ENCODE measurements at regions not wholly inside any gene's neighbourhood (a gene's known extent, or its start where the extent isn't known, plus 50 kb on each side); places are given as distances from the start of the nearest gene placed in this dataset.
A peak's percentile ranks its signal among the peaks of the same experiment; 100 is the strongest.
"Not testable (repeated sequence)": the region's sequence is repeated elsewhere in the genome, so short reads cannot be mapped to it uniquely, and the experiment has no call there.

DNA sequence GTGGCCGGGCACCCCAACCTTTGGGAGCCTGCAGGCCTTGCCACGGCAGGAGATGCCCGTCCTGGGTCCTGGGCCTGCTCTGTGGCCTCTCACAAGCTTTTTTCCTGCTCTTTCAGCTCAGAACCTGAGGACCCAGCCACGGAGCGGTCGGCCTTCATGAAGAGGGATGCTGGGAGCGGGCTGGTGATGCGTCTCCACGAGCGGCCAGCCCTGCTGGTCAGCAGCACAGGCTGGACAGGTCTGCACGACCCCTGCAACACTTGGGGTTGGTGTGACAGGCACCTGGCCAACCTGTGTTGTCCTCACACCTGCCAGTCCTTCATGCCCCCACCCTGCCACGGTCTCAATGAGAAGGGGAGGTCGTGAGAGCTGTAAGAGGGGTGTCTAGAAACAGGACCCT is 170.0 kb downstream of the ADRA2C start:
- DNase-seq, result no peak

DNA sequence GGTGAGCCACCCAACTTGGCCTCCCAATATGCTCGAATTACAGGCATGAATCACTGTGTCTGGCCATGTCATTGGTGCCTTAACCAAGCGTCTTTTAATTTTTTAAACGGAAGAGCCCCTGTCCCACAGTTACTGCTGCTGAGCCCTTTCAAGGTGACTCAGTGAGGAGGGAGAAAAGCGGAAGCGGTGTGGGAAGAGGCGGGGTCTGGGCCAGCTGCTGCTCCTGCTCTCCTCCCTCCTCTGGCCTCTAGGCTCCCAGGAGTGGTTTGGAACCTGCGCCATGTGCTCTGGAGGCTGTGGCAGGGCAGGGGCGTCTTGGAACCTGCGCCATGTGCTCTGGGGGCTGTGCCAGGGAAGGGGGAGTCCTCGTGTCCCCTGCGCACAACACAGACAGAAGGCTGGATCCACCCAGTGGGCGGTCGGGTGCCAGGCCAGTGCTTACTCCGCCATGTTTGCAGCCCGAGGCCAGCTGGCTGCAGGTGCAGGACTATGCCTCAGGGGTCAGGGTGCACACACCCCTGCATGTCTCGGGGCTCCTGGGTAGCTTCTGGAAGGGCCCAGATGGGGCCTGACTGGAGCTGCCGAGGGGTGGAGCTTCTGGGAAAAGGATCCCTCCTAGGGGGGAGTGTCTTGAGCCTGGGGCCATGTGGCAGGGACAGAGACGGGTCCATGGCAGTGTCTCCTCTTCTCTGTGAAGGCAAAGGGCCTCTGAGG is 171.8 kb downstream of the ADRA2C start:
- DNase-seq, result not testable (repeated sequence)

DNA sequence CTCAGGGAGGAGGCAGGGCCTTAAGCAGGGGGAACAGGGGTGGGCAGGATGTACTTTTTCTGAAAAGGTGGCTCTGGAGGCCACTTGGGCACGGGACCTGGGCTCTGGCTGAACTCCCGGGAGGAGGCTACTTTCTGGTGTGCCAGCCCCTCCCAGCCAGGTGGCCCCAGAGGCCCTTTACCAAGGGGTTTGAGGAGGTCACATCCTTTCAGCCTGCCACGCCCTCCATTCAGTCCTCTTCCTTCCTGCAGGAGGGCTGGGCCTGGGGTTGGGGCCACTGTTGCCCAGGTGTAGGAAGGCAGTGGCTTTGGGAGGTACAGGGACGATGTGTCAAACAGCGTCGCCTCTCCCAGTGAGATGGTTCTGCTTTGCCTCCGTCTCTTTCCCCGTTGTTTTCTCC is 172.5 kb downstream of the ADRA2C start:
- DNase-seq, result not testable (repeated sequence)

DNA sequence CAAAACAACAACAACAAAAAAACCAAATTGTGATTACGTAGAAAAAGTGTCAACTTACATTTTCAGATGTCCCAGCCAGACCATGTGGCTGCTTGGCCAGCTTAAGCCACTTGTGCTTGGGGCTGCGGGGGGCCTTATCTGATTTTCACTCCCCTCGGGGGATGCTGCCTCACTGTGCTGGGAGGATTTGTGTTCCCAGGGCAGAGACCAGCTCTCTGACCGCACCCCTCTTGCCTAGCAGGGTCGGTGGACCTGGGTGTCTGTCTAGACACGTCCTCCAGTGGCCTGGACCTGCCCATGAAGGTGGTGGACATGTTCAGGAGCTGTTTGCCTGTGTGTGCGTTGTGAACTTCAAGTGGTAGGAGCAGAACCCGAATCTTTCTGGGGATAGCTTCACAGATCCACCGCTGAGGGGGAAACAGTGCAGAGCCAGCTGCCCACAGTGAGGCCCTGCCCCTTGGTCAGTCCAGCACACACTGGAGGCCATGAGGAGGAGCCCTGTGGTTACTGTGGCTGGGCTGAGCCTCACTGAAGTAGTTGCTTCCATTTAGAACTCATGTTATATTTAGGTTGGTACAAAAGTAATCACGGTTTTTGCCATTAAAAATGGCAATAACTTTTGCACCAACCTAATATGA is 173.9 kb downstream of the ADRA2C start:
- DNase-seq, result not testable (repeated sequence)

DNA sequence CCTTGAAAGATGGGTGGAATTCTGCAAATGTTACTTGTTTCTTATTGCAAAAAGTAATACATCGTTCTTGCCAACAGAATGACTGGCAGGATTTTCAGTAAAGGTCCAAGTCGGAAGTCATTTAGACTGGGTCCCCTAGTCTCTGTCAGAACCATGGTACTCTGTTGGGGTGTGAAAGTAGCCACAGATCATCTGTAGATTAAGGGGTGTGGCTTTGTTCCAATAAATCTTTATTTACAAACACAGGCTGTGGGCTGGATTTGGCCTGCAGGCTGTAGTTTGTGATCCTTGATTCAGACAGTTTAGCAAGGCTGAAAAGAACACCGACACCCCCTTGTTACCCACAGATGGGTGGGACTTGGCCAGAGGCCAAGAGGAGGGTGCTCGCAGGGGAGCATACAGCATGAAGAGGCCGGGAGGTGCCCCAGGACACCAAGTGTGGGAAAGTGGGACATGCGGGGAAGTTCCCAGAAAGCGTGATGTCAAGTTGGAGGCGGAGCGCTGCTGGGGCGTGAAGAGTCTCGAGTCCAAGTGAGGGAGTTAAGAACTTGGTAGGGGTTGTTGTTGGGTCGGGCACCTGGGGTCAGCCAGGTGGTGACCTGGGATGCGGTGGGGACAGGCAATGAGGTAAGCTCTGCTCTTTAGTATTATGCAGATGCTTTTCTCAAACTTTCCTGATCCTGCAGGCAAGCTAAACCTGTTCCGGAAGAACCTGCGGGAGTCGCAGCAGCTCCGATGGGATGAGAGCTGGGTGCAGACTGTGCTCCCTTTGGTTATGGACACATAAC is 175.7 kb downstream of the ADRA2C start:
- not testable (repeated sequence) for DNase-seq

DNA sequence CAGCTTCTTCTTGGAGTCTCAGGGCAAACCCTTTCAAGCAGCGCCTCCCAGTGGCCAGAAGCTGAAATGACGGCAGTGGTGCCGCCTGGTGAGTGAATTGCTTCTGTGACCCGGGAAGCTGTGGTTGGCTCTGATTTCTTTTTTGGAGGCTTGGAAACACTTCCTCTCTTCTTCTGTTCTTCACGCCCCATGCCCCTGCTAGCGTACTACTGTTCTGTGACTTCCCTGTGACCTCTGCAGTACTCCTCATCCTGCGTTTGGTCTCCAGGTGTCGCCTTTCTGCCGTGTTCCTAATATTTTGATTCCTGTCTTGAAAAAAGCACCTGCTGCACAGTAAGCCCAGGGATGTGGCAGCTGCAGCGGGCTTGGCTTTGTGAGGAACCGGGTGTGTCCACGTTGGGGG is 176.4 kb downstream of the ADRA2C start:
- DNase-seq, result not testable (repeated sequence)

DNA sequence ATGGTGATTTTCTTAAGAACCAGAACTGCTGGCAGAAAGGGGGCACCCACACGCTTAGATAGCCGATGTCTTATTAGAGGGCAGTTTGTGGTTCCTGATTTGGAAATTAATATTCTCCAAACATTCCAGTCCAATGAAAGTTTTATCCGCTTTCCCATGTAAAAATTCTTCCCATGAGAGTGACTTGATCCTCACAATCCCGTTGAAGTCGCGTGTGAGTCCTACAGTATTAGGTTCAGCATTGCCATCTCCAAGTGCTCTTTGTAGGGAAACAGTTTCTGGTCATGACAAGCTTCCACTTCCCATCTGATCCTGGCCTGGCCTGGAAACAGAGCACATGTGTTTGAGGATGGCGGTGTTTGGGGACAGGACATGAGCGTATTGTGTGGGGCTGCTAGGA is 176.9 kb downstream of the ADRA2C start:
- DNase-seq, result not testable (repeated sequence)

DNA sequence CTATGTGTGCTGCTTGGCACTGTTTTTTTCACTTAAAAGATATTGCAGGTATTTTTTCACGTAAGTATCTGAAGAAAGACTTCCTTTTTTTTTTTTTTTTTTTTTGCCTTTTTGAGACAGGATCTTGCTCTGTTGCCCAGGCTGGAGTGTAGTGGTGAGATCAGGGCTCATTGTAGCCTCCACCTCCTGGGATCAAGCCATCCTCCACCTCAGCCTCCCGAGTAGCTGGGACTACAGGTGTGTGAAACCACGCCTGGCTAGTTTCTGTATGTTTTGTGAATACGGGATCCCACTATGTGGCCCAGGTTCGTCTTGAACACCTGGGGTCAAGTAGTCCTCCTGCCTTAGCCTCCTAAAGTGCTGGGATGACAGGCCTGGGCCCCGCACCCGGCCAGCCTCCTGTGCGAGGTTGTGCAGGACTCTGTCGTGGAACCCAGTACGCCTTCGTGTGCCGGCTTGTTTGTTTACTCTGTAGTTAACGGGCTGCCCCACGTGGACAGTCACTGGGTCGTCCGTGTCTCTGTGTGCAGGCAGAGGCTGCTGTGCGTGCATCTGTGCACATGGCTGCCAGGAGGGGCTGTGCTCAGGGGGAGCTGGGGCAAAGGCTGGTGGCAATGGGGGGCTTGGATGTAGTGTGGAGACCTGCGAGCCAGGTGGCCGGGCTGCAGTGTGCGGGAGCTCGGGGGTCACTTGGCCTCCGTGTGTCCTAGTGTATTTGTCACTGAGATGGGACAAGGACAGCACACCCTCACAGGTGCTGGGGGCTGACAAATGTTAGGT is 179.5 kb downstream of the ADRA2C start:
- no peak for DNase-seq

DNA sequence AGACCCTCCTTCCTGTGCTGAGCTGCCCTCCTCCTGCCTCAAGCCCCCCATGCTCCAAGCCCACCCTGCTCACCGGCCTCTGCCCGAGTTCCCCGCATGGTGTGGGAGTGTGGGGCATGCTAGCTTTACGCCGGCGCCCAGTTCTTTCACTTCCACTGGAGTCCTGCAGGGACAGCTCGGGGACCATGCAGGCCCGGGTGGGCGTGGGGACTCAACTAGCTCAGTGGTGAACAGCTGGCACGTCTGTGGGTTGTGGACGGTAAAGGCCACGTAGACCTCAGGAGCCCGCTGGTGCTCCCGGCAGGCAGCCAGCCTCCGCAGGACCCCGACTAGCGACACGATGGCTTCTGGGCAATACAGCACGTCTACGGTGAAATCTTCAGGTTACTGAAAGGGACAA is 180.4 kb downstream of the ADRA2C start:
- not testable (repeated sequence) for DNase-seq

DNA sequence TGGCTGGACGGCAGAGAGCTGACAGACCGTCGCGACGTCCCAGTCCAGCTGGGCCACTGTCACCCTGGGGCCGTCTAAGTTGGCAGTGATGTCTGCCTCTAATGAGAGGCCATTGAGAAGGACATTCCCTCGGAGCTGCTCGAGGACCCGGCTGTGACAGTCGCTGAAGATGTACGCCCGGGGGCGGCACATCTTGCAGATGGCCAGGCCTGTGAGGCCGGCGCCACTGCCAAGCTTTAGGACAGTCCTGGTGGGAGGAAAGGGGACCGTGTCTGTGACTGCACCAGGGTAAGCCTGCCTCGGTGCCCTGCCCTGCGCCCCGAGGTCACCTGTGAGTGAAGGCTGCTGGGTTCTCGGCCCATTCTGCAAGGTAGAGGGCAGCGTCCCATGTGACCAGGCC is 181.6 kb downstream of the ADRA2C start:
- not testable (repeated sequence) for DNase-seq

DNA sequence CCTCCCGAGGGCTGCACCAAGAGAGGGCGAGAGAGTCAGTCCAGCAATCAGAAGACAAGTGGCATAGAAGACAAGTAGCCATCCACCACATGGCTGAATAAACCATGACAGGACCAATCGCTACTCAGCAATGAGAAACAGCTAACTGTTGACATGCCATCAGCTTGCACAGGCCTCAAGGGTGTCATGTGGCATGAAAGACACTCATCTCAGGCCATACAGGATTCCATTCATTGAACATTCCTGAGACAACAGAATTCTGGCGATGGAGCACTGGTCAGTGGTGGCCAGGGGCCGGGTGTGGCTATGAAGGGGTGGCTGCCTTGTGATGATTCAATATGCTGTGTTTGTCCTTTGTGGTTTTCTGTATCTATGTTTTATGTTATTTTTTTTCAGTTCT is 182.0 kb downstream of the ADRA2C start:
- DNase-seq, result not testable (repeated sequence)

DNA sequence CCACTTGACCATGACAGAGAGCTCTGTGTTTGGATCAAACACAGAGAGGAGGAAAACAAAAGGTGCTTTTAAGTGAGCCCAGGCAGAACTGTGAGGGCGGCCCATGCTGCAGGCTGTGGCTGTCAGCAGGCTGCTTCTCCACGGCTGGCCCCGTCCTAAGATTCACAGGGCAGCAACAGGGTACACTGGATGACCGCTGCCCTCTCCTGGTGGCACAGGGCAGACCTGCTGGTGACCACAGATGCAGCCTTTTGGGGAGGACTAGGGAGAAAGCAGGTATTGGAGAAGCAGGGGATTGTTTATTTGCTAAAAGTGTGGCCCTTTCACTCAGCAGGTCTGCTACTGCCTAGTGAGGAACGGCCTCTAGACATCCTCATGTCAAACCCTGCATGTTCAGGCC is 183.7 kb downstream of the ADRA2C start:
- not testable (repeated sequence) for DNase-seq

DNA sequence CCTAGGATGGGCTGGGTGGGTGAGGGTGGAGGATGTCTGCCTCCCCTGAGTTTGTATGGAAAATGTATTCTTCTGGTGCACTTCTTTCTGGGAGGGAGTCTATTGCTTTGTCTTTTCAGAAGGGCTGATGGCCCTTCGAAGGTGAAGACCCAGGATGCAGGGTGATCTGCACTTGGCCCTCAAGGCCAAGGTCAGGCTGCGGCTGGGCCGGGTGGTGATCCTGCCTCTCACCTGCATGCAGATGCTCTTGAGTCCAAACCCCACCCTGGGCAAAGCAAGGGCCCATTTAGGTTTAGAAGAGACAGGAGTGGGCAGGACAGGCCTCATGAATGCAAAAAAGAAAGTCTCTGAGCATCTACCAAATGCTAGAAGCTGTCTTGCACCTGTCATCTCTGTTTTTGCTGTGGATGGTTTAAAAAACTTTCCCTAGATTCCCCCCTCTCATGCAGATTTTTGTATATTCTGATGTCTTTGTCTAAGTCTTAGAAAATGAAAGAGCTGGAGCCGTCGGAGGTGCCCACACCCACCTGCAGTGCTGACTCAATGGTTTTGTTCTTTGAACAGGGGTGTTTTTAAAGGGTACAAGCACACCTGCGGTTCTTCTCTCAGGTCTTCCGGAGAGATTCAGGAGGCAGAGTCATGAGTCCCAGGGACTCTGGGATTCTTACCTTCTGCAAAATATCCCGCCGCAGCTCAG is 186.4 kb downstream of the ADRA2C start:
- DNase-seq, result not testable (repeated sequence)

DNA sequence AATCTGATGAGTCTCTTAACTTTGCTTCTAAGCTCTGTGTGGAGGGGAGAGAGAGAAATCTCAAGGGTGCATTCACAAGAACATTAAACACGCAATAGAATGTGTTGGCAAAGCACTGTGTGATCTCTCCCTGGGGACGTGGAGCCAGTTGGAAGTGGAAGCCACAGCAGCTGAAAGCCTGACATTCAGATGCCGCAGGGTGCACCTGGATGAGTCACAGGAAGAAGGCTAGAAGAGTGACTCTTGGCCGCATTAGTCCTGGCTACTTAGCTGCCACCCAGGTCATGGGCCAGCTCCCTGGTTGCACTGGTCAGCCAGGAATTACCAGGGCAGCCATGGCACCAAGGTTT is 186.9 kb downstream of the ADRA2C start:
- DNase-seq, result not testable (repeated sequence)

DNA sequence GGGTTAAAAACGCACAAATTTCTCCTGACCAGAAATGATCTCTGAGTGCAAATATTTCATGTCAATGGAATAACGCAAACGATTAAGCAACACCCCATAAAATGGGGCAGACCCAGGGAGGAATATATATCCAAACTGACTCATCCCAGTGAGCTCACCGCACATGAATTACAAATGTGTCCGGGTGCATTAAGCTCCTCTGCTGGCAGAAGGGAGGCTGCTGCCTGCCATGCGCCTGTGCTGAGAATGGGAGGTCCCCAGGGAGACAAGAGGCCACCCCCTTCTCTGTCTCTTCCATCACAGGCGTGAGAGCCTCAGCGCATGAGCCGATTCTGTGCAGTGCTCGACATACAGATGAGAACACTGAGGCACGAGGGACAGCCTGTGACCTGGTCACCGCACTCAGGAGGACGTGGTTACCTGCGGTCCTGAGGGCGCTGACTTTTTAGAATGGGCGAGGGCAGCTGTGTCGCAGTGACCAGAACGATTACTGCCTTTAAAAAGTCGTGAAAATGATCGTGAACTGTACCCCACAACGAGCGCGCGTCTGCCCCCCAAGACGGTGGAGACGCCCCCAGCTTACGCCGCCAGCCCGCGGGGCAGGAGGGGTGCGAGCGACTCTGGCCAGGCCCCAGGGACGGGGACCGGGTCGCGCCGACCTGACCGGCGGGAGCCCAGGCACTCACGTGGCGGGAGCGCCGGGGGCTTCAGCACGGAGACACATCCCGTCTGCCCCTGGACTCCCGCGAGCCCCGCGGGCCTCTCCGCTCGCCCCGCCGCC is 188.5 kb downstream of the ADRA2C start:
- DNase-seq, result peak; percentile 75

DNA sequence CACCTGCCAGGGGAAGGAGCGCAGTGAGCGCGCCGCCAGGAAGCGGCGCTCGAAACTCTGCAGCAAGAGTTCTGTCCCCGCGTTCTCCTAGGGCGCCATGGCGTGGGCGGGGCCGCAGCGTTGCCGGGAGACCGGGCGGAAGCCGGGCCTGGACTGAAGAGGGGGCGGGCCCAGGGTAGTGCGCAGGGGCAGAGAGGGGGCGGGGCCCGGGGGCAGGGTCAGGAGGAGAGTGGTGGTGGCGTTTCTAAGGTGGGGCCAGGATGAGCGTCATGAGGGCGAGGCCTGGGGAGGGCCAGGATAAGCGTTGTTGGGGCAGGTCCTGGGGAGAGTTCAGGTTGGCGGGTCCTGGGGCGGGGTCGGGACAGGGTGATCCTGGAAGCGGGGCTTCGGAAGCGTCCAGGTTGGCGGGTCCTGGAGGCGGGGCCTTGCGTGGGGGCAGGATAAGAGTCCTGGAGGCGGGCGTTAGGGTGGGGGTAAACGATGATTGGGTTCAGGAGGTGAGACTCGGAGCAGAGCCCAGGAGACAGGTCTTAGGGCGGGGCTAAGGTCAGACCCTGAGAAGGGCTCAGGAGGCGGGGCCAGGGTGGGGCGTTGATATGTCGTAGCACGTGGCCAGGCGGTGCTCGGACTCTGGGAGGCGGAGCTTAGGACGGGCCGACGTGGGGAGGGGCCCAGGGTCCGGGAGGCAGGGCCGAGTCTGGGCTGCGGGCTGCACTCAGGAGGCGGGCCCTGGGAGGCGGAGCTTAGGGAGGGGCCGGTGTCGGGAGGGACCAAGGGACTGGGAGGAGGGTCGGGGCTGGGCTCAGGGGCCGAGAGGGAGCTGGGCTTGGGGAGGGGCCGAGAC is 189.4 kb downstream of the ADRA2C start:
- DNase-seq, result peak; percentile 97

DNA sequence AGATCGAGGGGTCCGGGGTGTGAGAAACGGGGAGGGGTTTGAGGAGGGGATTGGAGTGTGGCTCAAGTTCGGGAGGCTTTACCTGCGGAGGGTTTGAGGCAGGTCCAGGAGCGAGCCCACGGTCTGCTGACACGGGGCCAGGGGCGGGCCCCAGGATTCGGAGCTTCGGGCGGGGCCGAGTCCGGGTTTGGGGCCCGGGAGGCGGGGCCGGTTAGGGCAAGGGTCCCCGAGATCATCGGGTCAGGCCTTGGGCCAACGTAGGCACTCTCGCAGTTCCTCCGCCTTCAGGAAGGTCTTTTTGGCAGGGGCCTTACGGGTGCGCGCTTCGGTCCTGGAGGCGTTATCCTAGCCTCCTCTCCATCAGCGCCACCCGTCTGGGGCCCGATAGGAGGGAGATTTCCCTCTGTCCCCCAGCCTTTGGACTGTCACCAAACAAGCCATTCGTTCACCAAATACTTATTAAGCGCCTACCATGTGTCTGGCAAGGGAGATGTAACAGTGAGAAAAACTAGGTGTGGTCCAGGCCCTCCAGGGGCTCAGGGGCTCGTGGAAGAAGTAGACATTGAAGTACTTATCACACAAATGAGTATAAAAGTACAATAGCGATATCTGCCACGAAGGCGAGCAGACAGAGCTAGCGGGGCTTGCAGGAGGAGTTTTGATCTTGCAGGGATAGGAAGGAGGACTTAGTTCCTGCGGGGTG is 190.1 kb downstream of the ADRA2C start:
- DNase-seq, result not testable (repeated sequence)

DNA sequence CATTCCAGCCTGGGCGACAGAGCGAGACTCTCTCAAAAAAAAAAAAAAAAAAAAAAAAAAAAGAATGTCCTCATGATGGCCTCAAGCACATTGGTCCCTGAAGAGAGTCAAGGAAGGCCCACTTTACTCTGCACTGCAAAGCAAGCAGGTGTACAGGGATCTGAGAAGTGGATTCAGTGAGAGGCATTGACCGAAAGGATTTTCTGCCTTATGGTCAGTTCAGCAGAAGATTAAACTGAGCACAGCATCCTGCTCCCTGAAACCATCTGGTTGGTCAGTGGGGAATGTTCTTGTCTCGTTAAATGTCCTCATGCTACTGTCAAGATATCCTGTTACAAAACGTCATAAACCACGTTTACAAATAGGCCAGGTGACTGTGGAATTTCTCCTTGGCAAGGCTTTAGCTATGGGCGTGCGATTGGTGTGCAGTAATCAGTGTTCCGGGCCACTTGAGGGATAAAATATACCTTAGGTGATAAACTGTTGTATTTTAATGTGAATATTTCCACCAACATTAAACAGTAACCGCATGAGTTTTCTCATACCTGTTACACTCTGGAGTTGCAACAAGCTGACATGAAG is 195.0 kb downstream of the ADRA2C start:
- not testable (repeated sequence) for DNase-seq

DNA sequence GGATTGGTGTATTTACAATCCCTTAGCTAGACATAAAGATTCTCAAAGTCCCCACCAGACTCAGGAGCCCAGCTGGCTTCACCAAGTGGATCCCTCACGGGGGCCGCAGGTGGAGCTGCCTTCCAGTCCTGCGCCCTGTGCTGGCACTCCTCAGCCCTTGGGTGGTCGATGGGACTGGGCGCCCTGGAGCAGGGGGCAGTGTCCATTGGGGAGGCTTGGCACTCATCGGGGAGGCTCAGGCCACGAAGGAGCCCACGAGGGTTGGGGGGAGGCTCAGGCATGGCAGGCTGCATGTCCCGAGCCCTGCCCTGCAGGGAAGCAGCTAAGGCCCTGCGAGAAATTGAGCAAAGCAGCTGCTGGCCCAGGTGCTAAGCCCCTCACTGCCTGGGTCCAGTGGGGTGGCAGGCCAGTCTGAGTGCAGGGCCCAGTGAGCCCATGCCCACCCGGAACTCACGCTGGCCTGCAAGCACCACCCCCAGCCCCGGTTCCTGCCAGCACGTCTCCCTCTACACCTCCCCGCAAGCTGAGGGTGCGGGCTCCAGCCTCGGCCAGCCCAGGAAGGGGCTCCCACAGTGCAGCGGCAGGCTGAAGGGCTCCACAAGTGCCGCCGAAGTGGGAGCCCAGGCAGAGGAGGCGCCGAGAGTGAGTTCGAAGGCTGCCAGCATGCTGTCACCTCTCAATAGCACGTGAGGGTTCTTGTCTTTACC is 198.5 kb downstream of the ADRA2C start:
- not testable (repeated sequence) for DNase-seq

Data from GOT3 (cell line).